ENCODE measurements at regions not wholly inside any gene's neighbourhood (a gene's known extent, or its start where the extent isn't known, plus 50 kb on each side); places are given as distances from the start of the nearest gene placed in this dataset.

GRCh38 chr3:81382470-81382869, 379.0 kb downstream of the GBE1 start:
- no peak for TF ChIP-seq CTCF (IDR thresholded peaks at IDR 0.05)
- no peak for TF ChIP-seq POLR2A (IDR thresholded peaks at IDR 0.05)
- TF ChIP-seq POLR2AphosphoS5 (IDR thresholded peaks at IDR 0.05): no peak

Data from gastroesophageal sphincter (tissue), 3 donors.